Liver (tissue), 8 donors: ENCODE measurements at regions not wholly inside any gene's neighbourhood (a gene's known extent, or its start where the extent isn't known, plus 50 kb on each side); places are given as distances from the start of the nearest gene placed in this dataset.
A peak's percentile ranks its signal among the peaks of the same experiment; 100 is the strongest.

ENCODE experiments used
- DNase-seq: peaks from one replicate; pipeline ENCODE4 v3.0.0-alpha.2; 2017; ENCODE audit warnings: low spot score
- H3K27ac ChIP-seq, 2 donors: one replicate each; pipeline ENCODE4 v1.7.0; 2013; ENCODE audit warnings: inconsistent platforms in 2 of 2, low read length in 2 of 2, control low read depth in 1 of 2, low read depth in 1 of 2, mild to moderate bottlenecking in 1 of 2
- H3K27me3 ChIP-seq, 4 donors: one replicate each; pipeline versions ENCODE4 v1.6.1 to v1.7.0; 2013; ENCODE audit warnings: low read length in 3 of 4, inconsistent platforms in 1 of 4, mild to moderate bottlenecking in 1 of 4, moderate library complexity in 1 of 4; ENCODE audit not compliant: control insufficient read depth in 4 of 4, insufficient read depth in 4 of 4
- H3K36me3 ChIP-seq, 4 donors: one replicate each; pipeline versions ENCODE4 v1.6.1 to v1.7.0; 2013; ENCODE audit warnings: low read length in 3 of 4, mild to moderate bottlenecking in 3 of 4, low read depth in 1 of 4, moderate library complexity in 1 of 4; ENCODE audit not compliant: control insufficient read depth in 4 of 4, insufficient read depth in 3 of 4
- H3K4me1 ChIP-seq, 4 donors: one replicate each; pipeline versions ENCODE4 v1.6.1 to v1.7.0; 2013; ENCODE audit warnings: low read length in 3 of 4, mild to moderate bottlenecking in 3 of 4, moderate library complexity in 1 of 4; ENCODE audit not compliant: control insufficient read depth in 4 of 4, insufficient read depth in 4 of 4
- H3K4me3 ChIP-seq, 3 donors: one replicate each; pipeline versions ENCODE4 v1.6.1 to v1.7.0; 2013; ENCODE audit warnings: low read length in 3 of 3, control low read depth in 1 of 3, low read depth in 1 of 3, mild to moderate bottlenecking in 1 of 3
- H3K9ac ChIP-seq, 2 donors: one replicate each; pipeline ENCODE4 v1.7.0; 2013; ENCODE audit warnings: low read length in 2 of 2, mild to moderate bottlenecking in 2 of 2, moderate library complexity in 2 of 2, control low read depth in 1 of 2, low read depth in 1 of 2
- H3K9me3 ChIP-seq, 4 donors: one replicate each; pipeline versions ENCODE4 v1.6.1 to v1.7.0; 2013; ENCODE audit warnings: low read length in 3 of 4; ENCODE audit not compliant: control insufficient read depth in 4 of 4
- ATF3 ChIP-seq: IDR thresholded peaks from 2 replicates; pipeline ENCODE4 v1.6.1; 2016; ENCODE audit warnings: antibody characterized with exemption
- CTCF ChIP-seq: fragments of 150-350 bp; IDR thresholded peaks from 2 replicates; pipeline ENCODE4 v1.5.1; 2017; ENCODE audit warnings: improper control_type of control experiment, low read depth, low read length; ENCODE audit not compliant: missing input control
- EGR1 ChIP-seq, 2 donors: IDR thresholded peaks; 2 replicates each; pipeline ENCODE4 v1.6.1; 2016 to 2018; ENCODE audit warnings: antibody characterized with exemption in 2 of 2, low read depth in 2 of 2
- FOXA1 ChIP-seq: IDR thresholded peaks from 2 replicates; pipeline ENCODE4 v1.6.1; 2016; ENCODE audit warnings: antibody characterized with exemption
- FOXA2 ChIP-seq: IDR thresholded peaks from 2 replicates; pipeline ENCODE4 v1.6.1; 2016; ENCODE audit warnings: antibody characterized with exemption
- GABPA ChIP-seq, 2 donors: IDR thresholded peaks in 1 of 2; conservative IDR thresholded peaks in 1 of 2; 2 replicates each; pipeline ENCODE4 v1.6.1; 2016; ENCODE audit warnings: antibody characterized with exemption in 2 of 2, mild to moderate bottlenecking in 1 of 2, moderate library complexity in 1 of 2
- HNF4A ChIP-seq, 2 donors: conservative IDR thresholded peaks; 2 replicates each; pipeline ENCODE4 v1.6.1; 2016; ENCODE audit warnings: antibody characterized with exemption in 2 of 2, mild to moderate bottlenecking in 2 of 2
- HNF4G ChIP-seq: IDR thresholded peaks from 2 replicates; pipeline ENCODE4 v1.6.1; 2016; ENCODE audit warnings: antibody characterized with exemption
- JUND ChIP-seq, 2 donors: IDR thresholded peaks; 2 replicates each; pipeline ENCODE4 v1.6.1; 2016; ENCODE audit warnings: antibody characterized with exemption in 2 of 2
- RAD21 ChIP-seq, 2 donors: IDR thresholded peaks; 2 replicates each; pipeline ENCODE4 v1.6.1; 2016; ENCODE audit warnings: antibody characterized with exemption in 2 of 2, mild to moderate bottlenecking in 2 of 2
- REST ChIP-seq: IDR thresholded peaks from 2 replicates; pipeline ENCODE4 v1.6.1; 2016; ENCODE audit warnings: antibody characterized with exemption, mild to moderate bottlenecking
- RXRA ChIP-seq, 2 donors: IDR thresholded peaks; 2 replicates each; pipeline ENCODE4 v1.6.1; 2017 to 2018; ENCODE audit warnings: antibody characterized with exemption in 2 of 2, mild to moderate bottlenecking in 1 of 2
- SP1 ChIP-seq: IDR thresholded peaks from 2 replicates; pipeline ENCODE4 v1.6.1; 2018; ENCODE audit warnings: antibody characterized with exemption, mild to moderate bottlenecking
- TAF1 ChIP-seq: conservative IDR thresholded peaks from 2 replicates; pipeline ENCODE4 v1.6.1; 2016; ENCODE audit warnings: antibody characterized with exemption, mild to moderate bottlenecking
- ZBTB33 ChIP-seq: IDR thresholded peaks from 2 replicates; pipeline ENCODE4 v1.6.1; 2016; ENCODE audit warnings: antibody characterized with exemption
- WGBS: extraction: QIAGEN DNeasy Blood & Tissue Kit; methylation state at CpG from one replicate; pipeline ENCODE4 v1.1.7; 2013; 5-methylcytosine and 5-hydroxymethylcytosine counted together
- donor health status: healthy.
- donor health status: healthy.
- donor health status: healthy.
- donor health status: healthy.
- donor health status: healthy.

- no peak overlapping the region for H3K27ac ChIP-seq
- no peak overlapping the region for H3K9ac ChIP-seq
- no peak for DNase-seq
- WGBS: 37% methylated on average over 3 of the region's 3 CpGs
- TF ChIP-seq GABPA (IDR thresholded peaks at IDR 0.05 in 1 of 2, conservative IDR thresholded peaks at IDR 0.05 in 1 of 2) (no peak), HNF4A (conservative IDR thresholded peaks at IDR 0.05) (no peak), CTCF (peak; percentile 56), RAD21 (IDR thresholded peaks at IDR 0.05) (peak; percentile 74 to 78)
- H3K36me3 ChIP-seq: no peaks in the 10 kb centered on the region
- no peaks in the 10 kb centered on the region for H3K27me3 ChIP-seq
- H3K4me1 ChIP-seq: no peaks in the 10 kb centered on the region
- H3K4me3 ChIP-seq: no peak overlapping the region
- H3K9me3 ChIP-seq: no peaks in the 10 kb centered on the region
Measured at GRCh38 chr5:114101153-114101552, 260.7 kb upstream of the KCNN2 start.

GRCh38 chr5:114113604-114114003, 248.3 kb upstream of the KCNN2 start:
- H3K36me3 ChIP-seq: no peaks in the 10 kb centered on the region
- H3K9me3 ChIP-seq: no peaks in the 10 kb centered on the region
- 85% methylated on average over 1 of the region's 1 CpG for WGBS
- H3K4me3 ChIP-seq: no peak overlapping the region
- TF ChIP-seq RXRA (IDR thresholded peaks at IDR 0.05) (no peak), JUND (IDR thresholded peaks at IDR 0.05) (no peak), HNF4A (conservative IDR thresholded peaks at IDR 0.05) (no peak), EGR1 (IDR thresholded peaks at IDR 0.05; ENCODE audit: low read depth in 2 of 2) (no peak), TAF1 (no peak), SP1 (no peak), HNF4G (no peak), FOXA1 (no peak), FOXA2 (no peak), CTCF (no peak), REST (no peak), RAD21 (IDR thresholded peaks at IDR 0.05) (no peak), ZBTB33 (no peak), ATF3 (no peak), GABPA (IDR thresholded peaks at IDR 0.05 in 1 of 2, conservative IDR thresholded peaks at IDR 0.05 in 1 of 2) (no peak)
- no peak overlapping the region for H3K27ac ChIP-seq
- peaks cover 0 to 3% (median 0%) of the 10 kb centered on the region in 4 donors for H3K27me3 ChIP-seq
- no peak for DNase-seq
- H3K9ac ChIP-seq: no peak overlapping the region
- H3K4me1 ChIP-seq: no peaks in the 10 kb centered on the region
